Cardiac muscle cell (in vitro differentiated cells and primary cell): ENCODE measurements at regions not wholly inside any gene's neighbourhood (a gene's known extent, or its start where the extent isn't known, plus 50 kb on each side); places are given as distances from the start of the nearest gene placed in this dataset.

Experiments
- DNase-seq, 2 donors: peaks; one replicate each; pipeline versions ENCODE4 v3.0.0 to v3.0.0-alpha.2; 2010 to 2017; ENCODE audit warnings: low read depth in 1 of 2, low spot score in 1 of 2
- H3K27ac ChIP-seq: fragments of 200-600 bp; sonication (generic); 2 replicates; pipeline ENCODE4 v1.5.1; 2016
- H3K27me3 ChIP-seq: fragments of 200-600 bp; sonication (generic); 2 replicates; pipeline ENCODE4 v1.6.0; 2016; ENCODE audit warnings: control low read depth
- H3K36me3 ChIP-seq: fragments of 200-600 bp; sonication (generic); 2 replicates; pipeline ENCODE4 v1.5.1; 2016; ENCODE audit warnings: control low read depth
- H3K4me1 ChIP-seq: fragments of 200-600 bp; sonication (generic); 2 replicates; pipeline ENCODE4 v1.8.1; 2017; ENCODE audit warnings: low read depth, mild to moderate bottlenecking, mixed run types
- H3K4me3 ChIP-seq: fragments of 200-600 bp; sonication (generic); 2 replicates; pipeline ENCODE4 v1.5.1; 2016; ENCODE audit warnings: mild to moderate bottlenecking
- H3K9me3 ChIP-seq: fragments of 200-600 bp; sonication (generic); 2 replicates; pipeline ENCODE4 v1.5.1; 2017; ENCODE audit warnings: low read depth, mild to moderate bottlenecking, control low read depth
- CTCF ChIP-seq: IDR thresholded peaks from 2 replicates; pipeline ENCODE4 v1.5.1; 2012; ENCODE audit warnings: low read depth, mild to moderate bottlenecking, low read length

GRCh38 chr11:86889001-86889341 lies 66.2 kb downstream of the FZD4 start:
- Histone ChIP-seq H3K27me3 (no peaks in the 10 kb centered on the region), H3K27ac (no peak overlapping the region), H3K36me3 (no peaks in the 10 kb centered on the region), H3K4me1 (no peaks in the 10 kb centered on the region), H3K4me3 (no peak overlapping the region), H3K9me3 (no peaks in the 10 kb centered on the region)
- no peak for TF ChIP-seq CTCF
- no peak for DNase-seq

- no peak for TF ChIP-seq CTCF
- H3K36me3 ChIP-seq = no peaks in the 10 kb centered on the region
- no peaks in the 10 kb centered on the region for H3K9me3 ChIP-seq
- DNase-seq = no peak
- no peak overlapping the region for H3K4me3 ChIP-seq
- no peaks in the 10 kb centered on the region for H3K4me1 ChIP-seq
- no peak overlapping the region for H3K27ac ChIP-seq
- no peaks in the 10 kb centered on the region for H3K27me3 ChIP-seq
These were observed 64.2 kb downstream of the FZD4 start for GRCh38 chr11:86891036-86891435.

- no peaks in the 10 kb centered on the region for H3K27me3 ChIP-seq
These were observed 62.0 kb downstream of the FZD4 start for GRCh38 chr11:86893235-86893634.

More at GRCh38 chr11:86893235-86893634, 62.0 kb downstream of the FZD4 start:
- no peak overlapping the region for H3K4me3 ChIP-seq
- no peaks in the 10 kb centered on the region for H3K4me1 ChIP-seq
- H3K36me3 ChIP-seq = no peaks in the 10 kb centered on the region
- H3K9me3 ChIP-seq = no peaks in the 10 kb centered on the region
- no peak for TF ChIP-seq CTCF
- no peak overlapping the region for H3K27ac ChIP-seq
- no peak for DNase-seq
